ENCODE measurements at regions not wholly inside any gene's neighbourhood (a gene's known extent, or its start where the extent isn't known, plus 50 kb on each side); places are given as distances from the start of the nearest gene placed in this dataset.

- Mint-ChIP-seq H3K4me3 (no peak overlapping the region), H3K9me3 (no peaks in the 10 kb centered on the region), H3K4me1 (ENCODE audit: low read depth) (no peaks in the 10 kb centered on the region), H3K27me3 (peaks cover 6% of the 10 kb centered on the region), H3K27ac (no peak overlapping the region), H3K36me3 (ENCODE audit: low read depth) (no peaks in the 10 kb centered on the region)
- intact Hi-C loops (cut with micrococcal nuclease), result no loop called here
- ATAC-seq, result no peak
- POLR2A ChIA-PET, result no interaction called here
- no peak for DNase-seq
- no peak for TF ChIP-seq CTCF (IDR thresholded peaks at IDR 0.05)
- CTCF ChIA-PET, result interaction anchor here (1.2 kb wide), 1 partner anchor 9 kb away, joined by 7 read pairs; no protein-coding TSS in a partner anchor
Observed at GRCh38 chr1:103469801-103470200, 55.7 kb upstream of the RNPC3 start.

GRCh38 chr1:103467100-103467499, 58.4 kb upstream of the RNPC3 start:
- CTCF ChIA-PET, result interaction anchor here (0.8 kb wide), 1 partner anchor 48 kb away, joined by 3 read pairs; no protein-coding TSS in a partner anchor
- ATAC-seq (no peak), DNase-seq (no peak)
- Mint-ChIP-seq H3K4me1 (ENCODE audit: low read depth) (no peaks in the 10 kb centered on the region), H3K4me3 (no peak overlapping the region), H3K27ac (no peak overlapping the region), H3K36me3 (ENCODE audit: low read depth) (no peaks in the 10 kb centered on the region), H3K9me3 (no peaks in the 10 kb centered on the region), H3K27me3 (peaks cover 6% of the 10 kb centered on the region)
- POLR2A ChIA-PET, result no interaction called here
- TF ChIP-seq CTCF (IDR thresholded peaks at IDR 0.05), result no peak
- intact Hi-C loops (cut with micrococcal nuclease), result no loop called here

GRCh38 chr1:103461161-103462105, 64.1 kb upstream of the RNPC3 start:
- intact Hi-C loops (cut with micrococcal nuclease), result loop anchor here (5.0 kb wide), 1 partner anchor 354 kb away; the partner anchor contains the start of gene COL11A1
- Mint-ChIP-seq H3K4me1 (ENCODE audit: low read depth) (no peaks in the 10 kb centered on the region), H3K36me3 (ENCODE audit: low read depth) (no peaks in the 10 kb centered on the region), H3K4me3 (no peak overlapping the region), H3K9me3 (no peaks in the 10 kb centered on the region), H3K27me3 (no peaks in the 10 kb centered on the region), H3K27ac (no peak overlapping the region)
- peak; percentile 51 for ATAC-seq
- DNase-seq, result no peak
- POLR2A ChIA-PET, result no interaction called here
- CTCF ChIA-PET, result interaction anchor here (0.5 to 1.6 kb wide), 14 partner anchors 9 to 1955 kb away, joined by 3 to 11 read pairs (median 4); no protein-coding TSS in a partner anchor
- TF ChIP-seq CTCF (IDR thresholded peaks at IDR 0.05), result peak; percentile 61

- no peak overlapping the region for H3K4me3 Mint-ChIP-seq
- no peak for DNase-seq
- no peaks in the 10 kb centered on the region for H3K4me1 Mint-ChIP-seq (ENCODE audit: low read depth)
- ATAC-seq, result no peak
- H3K9me3 Mint-ChIP-seq, result no peaks in the 10 kb centered on the region
- H3K27ac Mint-ChIP-seq, result no peak overlapping the region
- no peaks in the 10 kb centered on the region for H3K36me3 Mint-ChIP-seq (ENCODE audit: low read depth)
- POLR2A ChIA-PET, result no interaction called here
- intact Hi-C loops (cut with micrococcal nuclease), result loop anchor here (5.0 kb wide), 1 partner anchor 353 kb away; the partner anchor contains the start of gene COL11A1
- TF ChIP-seq CTCF (IDR thresholded peaks at IDR 0.05), result no peak
- no peaks in the 10 kb centered on the region for H3K27me3 Mint-ChIP-seq
- CTCF ChIA-PET, result interaction anchor here (0.7 to 1.5 kb wide), 9 partner anchors 8 to 490 kb away, joined by 3 to 11 read pairs (median 4); no protein-coding TSS in a partner anchor
Observed at GRCh38 chr1:103460511-103460910, 65.0 kb upstream of the RNPC3 start.

GRCh38 chr1:103459346-103459745, 66.2 kb upstream of the RNPC3 start:
- no peak overlapping the region for H3K27ac Mint-ChIP-seq
- H3K4me3 Mint-ChIP-seq, result no peak overlapping the region
- no peaks in the 10 kb centered on the region for H3K27me3 Mint-ChIP-seq
- CTCF ChIA-PET, result no interaction called here
- ATAC-seq (no peak), DNase-seq (no peak)
- no peaks in the 10 kb centered on the region for H3K4me1 Mint-ChIP-seq (ENCODE audit: low read depth)
- POLR2A ChIA-PET, result no interaction called here
- intact Hi-C loops (cut with micrococcal nuclease), result no loop called here
- no peaks in the 10 kb centered on the region for H3K36me3 Mint-ChIP-seq (ENCODE audit: low read depth)
- no peak for TF ChIP-seq CTCF (IDR thresholded peaks at IDR 0.05)
- no peaks in the 10 kb centered on the region for H3K9me3 Mint-ChIP-seq
